ENCODE measurements at regions not wholly inside any gene's neighbourhood (a gene's known extent, or its start where the extent isn't known, plus 50 kb on each side); places are given as distances from the start of the nearest gene placed in this dataset.

DNA sequence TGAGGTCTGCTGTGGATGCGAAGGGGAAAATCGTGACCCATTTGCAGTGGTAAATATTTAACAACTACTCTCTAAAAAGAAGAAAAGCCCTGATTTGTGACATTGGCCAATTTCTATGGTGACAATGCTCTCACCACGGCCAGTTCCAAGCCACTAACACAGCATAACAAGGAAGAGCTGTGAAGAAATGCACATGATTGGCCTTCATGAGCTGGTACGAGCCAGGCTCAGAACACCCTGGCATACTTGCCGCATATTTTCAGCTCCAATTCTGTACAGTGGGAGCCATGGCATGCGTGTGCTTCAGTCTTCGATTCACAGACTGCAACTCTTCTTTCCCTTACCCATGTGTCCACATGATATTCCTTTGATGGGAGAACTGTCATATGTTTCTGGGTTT, 363.9 kb upstream of the CDH5 start:
- TF ChIP-seq, protein P1, sequence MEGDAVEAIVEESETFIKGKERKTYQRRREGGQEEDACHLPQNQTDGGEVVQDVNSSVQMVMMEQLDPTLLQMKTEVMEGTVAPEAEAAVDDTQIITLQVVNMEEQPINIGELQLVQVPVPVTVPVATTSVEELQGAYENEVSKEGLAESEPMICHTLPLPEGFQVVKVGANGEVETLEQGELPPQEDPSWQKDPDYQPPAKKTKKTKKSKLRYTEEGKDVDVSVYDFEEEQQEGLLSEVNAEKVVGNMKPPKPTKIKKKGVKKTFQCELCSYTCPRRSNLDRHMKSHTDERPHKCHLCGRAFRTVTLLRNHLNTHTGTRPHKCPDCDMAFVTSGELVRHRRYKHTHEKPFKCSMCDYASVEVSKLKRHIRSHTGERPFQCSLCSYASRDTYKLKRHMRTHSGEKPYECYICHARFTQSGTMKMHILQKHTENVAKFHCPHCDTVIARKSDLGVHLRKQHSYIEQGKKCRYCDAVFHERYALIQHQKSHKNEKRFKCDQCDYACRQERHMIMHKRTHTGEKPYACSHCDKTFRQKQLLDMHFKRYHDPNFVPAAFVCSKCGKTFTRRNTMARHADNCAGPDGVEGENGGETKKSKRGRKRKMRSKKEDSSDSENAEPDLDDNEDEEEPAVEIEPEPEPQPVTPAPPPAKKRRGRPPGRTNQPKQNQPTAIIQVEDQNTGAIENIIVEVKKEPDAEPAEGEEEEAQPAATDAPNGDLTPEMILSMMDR (IDR thresholded peaks at IDR 0.05): no peak
- TF ChIP-seq POLR2A (IDR thresholded peaks at IDR 0.05): no peak
